H1 (cell line): ENCODE measurements at regions not wholly inside any gene's neighbourhood (a gene's known extent, or its start where the extent isn't known, plus 50 kb on each side); places are given as distances from the start of the nearest gene placed in this dataset.

ENCODE experiments used
- JUND ChIP-seq: IDR thresholded peaks from 2 replicates; pipeline ENCODE4 v1.6.1; 2011; ENCODE audit warnings: mild to moderate bottlenecking, improper control_type of control experiment, low read length
- POLR2AphosphoS5 ChIP-seq: IDR thresholded peaks from 2 replicates; pipeline ENCODE4 v1.6.1; 2011; ENCODE audit warnings: low read depth, low read length
- SIN3A ChIP-seq, 2 experiments: IDR thresholded peaks in 1 of 2; conservative IDR thresholded peaks in 1 of 2; 2 replicates each; pipeline ENCODE4 v1.6.1; 2011 to 2012; ENCODE audit warnings: low read length in 2 of 2, improper control_type of control experiment in 1 of 2, low read depth in 1 of 2, mild to moderate bottlenecking in 1 of 2
- TAF1 ChIP-seq: IDR thresholded peaks from 2 replicates; pipeline ENCODE4 v1.6.1; 2011; ENCODE audit warnings: mild to moderate bottlenecking, low read depth, low read length
- TF ChIP-seq, protein P1 (sequence below): fragments of 300-600 bp; sonication (generic); IDR thresholded peaks from 2 replicates; pipeline ENCODE4 v1.7.1; 2012; ENCODE audit warnings: low read length, moderate library complexity, mild to moderate bottlenecking, inconsistent platforms; ENCODE audit not compliant: insufficient replicate concordance

DNA sequence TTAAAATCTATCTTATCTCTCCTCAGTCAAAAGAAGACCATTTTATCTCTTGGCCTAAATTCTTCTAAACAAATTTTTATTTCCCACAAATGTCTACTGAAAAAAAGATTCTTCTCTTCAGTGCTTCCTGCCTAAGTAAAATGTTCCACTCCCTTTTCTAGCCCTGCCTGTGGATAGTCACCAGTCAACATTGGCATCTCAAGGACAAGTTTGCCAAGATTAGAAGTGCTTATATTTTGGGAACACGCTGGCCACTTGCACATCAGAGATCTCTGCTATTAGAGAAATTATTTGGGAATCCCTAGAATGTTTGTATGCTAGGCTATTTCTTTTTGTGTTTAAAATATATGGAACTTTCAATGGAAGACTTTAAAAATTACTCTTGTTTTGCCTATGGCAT, 758.2 kb upstream of the CDH7 start (continued):
- TF ChIP-seq, protein P1, sequence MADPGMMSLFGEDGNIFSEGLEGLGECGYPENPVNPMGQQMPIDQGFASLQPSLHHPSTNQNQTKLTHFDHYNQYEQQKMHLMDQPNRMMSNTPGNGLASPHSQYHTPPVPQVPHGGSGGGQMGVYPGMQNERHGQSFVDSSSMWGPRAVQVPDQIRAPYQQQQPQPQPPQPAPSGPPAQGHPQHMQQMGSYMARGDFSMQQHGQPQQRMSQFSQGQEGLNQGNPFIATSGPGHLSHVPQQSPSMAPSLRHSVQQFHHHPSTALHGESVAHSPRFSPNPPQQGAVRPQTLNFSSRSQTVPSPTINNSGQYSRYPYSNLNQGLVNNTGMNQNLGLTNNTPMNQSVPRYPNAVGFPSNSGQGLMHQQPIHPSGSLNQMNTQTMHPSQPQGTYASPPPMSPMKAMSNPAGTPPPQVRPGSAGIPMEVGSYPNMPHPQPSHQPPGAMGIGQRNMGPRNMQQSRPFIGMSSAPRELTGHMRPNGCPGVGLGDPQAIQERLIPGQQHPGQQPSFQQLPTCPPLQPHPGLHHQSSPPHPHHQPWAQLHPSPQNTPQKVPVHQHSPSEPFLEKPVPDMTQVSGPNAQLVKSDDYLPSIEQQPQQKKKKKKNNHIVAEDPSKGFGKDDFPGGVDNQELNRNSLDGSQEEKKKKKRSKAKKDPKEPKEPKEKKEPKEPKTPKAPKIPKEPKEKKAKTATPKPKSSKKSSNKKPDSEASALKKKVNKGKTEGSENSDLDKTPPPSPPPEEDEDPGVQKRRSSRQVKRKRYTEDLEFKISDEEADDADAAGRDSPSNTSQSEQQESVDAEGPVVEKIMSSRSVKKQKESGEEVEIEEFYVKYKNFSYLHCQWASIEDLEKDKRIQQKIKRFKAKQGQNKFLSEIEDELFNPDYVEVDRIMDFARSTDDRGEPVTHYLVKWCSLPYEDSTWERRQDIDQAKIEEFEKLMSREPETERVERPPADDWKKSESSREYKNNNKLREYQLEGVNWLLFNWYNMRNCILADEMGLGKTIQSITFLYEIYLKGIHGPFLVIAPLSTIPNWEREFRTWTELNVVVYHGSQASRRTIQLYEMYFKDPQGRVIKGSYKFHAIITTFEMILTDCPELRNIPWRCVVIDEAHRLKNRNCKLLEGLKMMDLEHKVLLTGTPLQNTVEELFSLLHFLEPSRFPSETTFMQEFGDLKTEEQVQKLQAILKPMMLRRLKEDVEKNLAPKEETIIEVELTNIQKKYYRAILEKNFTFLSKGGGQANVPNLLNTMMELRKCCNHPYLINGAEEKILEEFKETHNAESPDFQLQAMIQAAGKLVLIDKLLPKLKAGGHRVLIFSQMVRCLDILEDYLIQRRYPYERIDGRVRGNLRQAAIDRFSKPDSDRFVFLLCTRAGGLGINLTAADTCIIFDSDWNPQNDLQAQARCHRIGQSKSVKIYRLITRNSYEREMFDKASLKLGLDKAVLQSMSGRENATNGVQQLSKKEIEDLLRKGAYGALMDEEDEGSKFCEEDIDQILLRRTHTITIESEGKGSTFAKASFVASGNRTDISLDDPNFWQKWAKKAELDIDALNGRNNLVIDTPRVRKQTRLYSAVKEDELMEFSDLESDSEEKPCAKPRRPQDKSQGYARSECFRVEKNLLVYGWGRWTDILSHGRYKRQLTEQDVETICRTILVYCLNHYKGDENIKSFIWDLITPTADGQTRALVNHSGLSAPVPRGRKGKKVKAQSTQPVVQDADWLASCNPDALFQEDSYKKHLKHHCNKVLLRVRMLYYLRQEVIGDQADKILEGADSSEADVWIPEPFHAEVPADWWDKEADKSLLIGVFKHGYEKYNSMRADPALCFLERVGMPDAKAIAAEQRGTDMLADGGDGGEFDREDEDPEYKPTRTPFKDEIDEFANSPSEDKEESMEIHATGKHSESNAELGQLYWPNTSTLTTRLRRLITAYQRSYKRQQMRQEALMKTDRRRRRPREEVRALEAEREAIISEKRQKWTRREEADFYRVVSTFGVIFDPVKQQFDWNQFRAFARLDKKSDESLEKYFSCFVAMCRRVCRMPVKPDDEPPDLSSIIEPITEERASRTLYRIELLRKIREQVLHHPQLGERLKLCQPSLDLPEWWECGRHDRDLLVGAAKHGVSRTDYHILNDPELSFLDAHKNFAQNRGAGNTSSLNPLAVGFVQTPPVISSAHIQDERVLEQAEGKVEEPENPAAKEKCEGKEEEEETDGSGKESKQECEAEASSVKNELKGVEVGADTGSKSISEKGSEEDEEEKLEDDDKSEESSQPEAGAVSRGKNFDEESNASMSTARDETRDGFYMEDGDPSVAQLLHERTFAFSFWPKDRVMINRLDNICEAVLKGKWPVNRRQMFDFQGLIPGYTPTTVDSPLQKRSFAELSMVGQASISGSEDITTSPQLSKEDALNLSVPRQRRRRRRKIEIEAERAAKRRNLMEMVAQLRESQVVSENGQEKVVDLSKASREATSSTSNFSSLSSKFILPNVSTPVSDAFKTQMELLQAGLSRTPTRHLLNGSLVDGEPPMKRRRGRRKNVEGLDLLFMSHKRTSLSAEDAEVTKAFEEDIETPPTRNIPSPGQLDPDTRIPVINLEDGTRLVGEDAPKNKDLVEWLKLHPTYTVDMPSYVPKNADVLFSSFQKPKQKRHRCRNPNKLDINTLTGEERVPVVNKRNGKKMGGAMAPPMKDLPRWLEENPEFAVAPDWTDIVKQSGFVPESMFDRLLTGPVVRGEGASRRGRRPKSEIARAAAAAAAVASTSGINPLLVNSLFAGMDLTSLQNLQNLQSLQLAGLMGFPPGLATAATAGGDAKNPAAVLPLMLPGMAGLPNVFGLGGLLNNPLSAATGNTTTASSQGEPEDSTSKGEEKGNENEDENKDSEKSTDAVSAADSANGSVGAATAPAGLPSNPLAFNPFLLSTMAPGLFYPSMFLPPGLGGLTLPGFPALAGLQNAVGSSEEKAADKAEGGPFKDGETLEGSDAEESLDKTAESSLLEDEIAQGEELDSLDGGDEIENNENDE: no peak
- TF ChIP-seq JUND: no peak
- no peak for TF ChIP-seq SIN3A (conservative IDR thresholded peaks at IDR 0.05 in 1 of 2, IDR thresholded peaks at IDR 0.05 in 1 of 2; ENCODE audit: low read depth in 1 of 2, low read length in 2 of 2)
- no peak for TF ChIP-seq TAF1
- no peak for TF ChIP-seq POLR2AphosphoS5
